MCF 10A (cell line): ENCODE measurements at regions not wholly inside any gene's neighbourhood (a gene's known extent, or its start where the extent isn't known, plus 50 kb on each side); places are given as distances from the start of the nearest gene placed in this dataset. TPM values are rescaled to one million over a fixed set of nuclear protein-coding genes. Genes with fewer than 3 reads are reported as not detected.
"Not testable (repeated sequence)": the region's sequence is repeated elsewhere in the genome, so short reads cannot be mapped to it uniquely, and the experiment has no call there.

Experiments
- BruUV-seq: library from RNA; stranded (reverse); fragments of 400-500 nt; replicated peaks from 2 replicates; lab custom pipeline; 2021; lab: Mats Ljungman, UMichigan
- CTCF ChIA-PET: fragments of 300-600 bp; sonication (Branson Sonifier 250); formaldehyde crosslinking; extraction: SDS; loops from one replicate; lab custom pipeline; 2021; ENCODE audit warnings: antibody characterized with exemption, inconsistent platforms; lab: Yijun Ruan, JAX
- POLR2A ChIA-PET: fragments of 300-600, 350-650 bp; sonication (Branson Sonifier 250); formaldehyde crosslinking; extraction: SDS; loops from one replicate; lab custom pipeline; 2020; ENCODE audit warnings: antibody characterized with exemption, inconsistent platforms; lab: Yijun Ruan, JAX
- DNase-seq: peaks from one replicate; pipeline ENCODE4 v3.0.0-alpha.2; 2018; ENCODE audit not compliant: unreplicated experiment
- H3K27ac Mint-ChIP-seq: one replicate; pipeline ENCODE4 v1.8.0; 2022; ENCODE audit warnings: mild to moderate bottlenecking, low read depth, mixed read lengths; ENCODE audit not compliant: unreplicated experiment
- H3K27me3 Mint-ChIP-seq: one replicate; pipeline ENCODE4 v1.8.0; 2022; ENCODE audit warnings: mixed read lengths; ENCODE audit not compliant: insufficient read depth, unreplicated experiment
- H3K36me3 Mint-ChIP-seq: one replicate; pipeline ENCODE4 v1.8.0; 2022; ENCODE audit warnings: mild to moderate bottlenecking, moderate library complexity, mixed read lengths; ENCODE audit not compliant: insufficient read depth, unreplicated experiment
- H3K4me1 Mint-ChIP-seq: one replicate; pipeline ENCODE4 v1.8.0; 2022; ENCODE audit warnings: mixed read lengths; ENCODE audit not compliant: insufficient read depth, unreplicated experiment
- H3K4me3 Mint-ChIP-seq: one replicate; pipeline ENCODE4 v1.8.0; 2022; ENCODE audit warnings: mild to moderate bottlenecking, moderate library complexity, mixed read lengths; ENCODE audit not compliant: unreplicated experiment
- H3K9me3 Mint-ChIP-seq: one replicate; pipeline ENCODE4 v1.8.0; 2022; ENCODE audit warnings: mixed read lengths; ENCODE audit not compliant: unreplicated experiment
- intact Hi-C: fragments of 100-400 bp; cut with micrococcal nuclease; formaldehyde crosslinking; loops from 2 replicates; pipeline ENCODE4 v1.14.1; 2022
- microRNA-seq: library from miRNA; unstranded; fragments of <30 nt; microRNA quantifications from one replicate; pipeline ENCODE4 v1.2.0, GENCODE V29; 2022

DNA sequence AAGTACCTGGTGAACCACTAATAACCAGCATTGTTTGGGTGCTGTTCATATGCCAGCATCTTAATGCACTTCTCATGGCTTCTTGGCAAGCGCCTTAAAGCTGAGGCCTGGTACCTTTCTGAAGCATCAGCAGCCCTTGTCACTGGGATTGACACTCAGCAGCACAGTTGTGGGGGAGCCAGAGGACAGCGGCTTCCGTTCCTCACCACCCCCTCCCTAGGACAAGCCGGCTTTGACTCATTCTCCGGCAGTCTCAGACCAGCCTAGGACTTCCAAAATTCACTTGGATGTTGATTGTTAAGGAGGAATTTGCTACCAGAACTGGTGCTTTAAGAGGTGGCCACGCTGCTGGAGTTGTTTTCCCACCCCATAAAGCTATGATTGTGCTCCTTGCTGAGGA, 64.7 kb upstream of the MTLN start:
- H3K9me3 Mint-ChIP-seq, POLR2A ChIA-PET, H3K27me3 Mint-ChIP-seq, BruUV-seq, DNase-seq, H3K4me3 Mint-ChIP-seq, H3K4me1 Mint-ChIP-seq, H3K36me3 Mint-ChIP-seq, CTCF ChIA-PET, intact Hi-C loops, H3K27ac Mint-ChIP-seq: not testable (repeated sequence)

DNA sequence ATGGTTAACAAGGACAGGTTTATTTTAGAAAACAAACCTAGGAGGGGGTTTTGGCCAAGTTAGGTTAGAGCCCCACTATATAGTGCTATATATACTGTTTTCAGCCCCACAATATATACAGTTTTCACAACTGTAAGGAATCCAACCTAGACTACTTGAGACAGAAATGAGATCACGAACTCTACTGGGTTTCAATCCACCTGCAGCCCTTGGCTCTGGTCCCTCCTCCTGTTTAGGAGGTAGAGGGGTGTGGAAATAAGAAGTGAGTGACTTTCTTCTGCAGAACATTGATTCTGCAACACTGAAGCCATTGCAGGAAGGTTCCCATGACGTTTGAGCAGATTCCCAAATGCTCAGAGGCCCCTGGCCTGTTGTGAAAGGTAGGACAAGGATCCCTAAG, 63.7 kb upstream of the MTLN start:
- H3K36me3 Mint-ChIP-seq, H3K9me3 Mint-ChIP-seq, CTCF ChIA-PET, H3K4me3 Mint-ChIP-seq, intact Hi-C loops, H3K27me3 Mint-ChIP-seq, BruUV-seq, POLR2A ChIA-PET, H3K4me1 Mint-ChIP-seq, DNase-seq, H3K27ac Mint-ChIP-seq: not testable (repeated sequence)

DNA sequence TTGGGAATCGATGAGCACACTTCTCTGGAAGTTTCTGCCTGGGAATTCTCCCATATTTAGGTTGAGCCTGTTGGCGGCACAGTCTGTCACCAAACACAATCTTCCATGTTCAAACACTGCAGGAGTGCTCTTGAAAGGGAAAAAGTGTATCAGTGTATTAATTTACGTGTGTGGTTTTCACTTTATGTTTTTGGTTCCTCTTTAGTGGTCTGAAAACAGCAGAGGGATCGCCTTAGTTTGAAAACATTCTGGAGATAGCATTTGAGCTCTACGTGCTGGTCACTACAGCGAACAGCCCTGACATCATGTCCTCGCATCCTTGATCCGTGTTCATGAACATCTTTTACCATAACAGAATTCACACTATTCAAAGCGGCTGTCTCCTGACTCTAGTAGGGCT, 57.3 kb upstream of the MTLN start:
- H3K4me1 Mint-ChIP-seq, BruUV-seq, H3K36me3 Mint-ChIP-seq, DNase-seq, H3K27ac Mint-ChIP-seq, intact Hi-C loops, POLR2A ChIA-PET, H3K4me3 Mint-ChIP-seq, CTCF ChIA-PET, H3K9me3 Mint-ChIP-seq, H3K27me3 Mint-ChIP-seq: not testable (repeated sequence)

DNA sequence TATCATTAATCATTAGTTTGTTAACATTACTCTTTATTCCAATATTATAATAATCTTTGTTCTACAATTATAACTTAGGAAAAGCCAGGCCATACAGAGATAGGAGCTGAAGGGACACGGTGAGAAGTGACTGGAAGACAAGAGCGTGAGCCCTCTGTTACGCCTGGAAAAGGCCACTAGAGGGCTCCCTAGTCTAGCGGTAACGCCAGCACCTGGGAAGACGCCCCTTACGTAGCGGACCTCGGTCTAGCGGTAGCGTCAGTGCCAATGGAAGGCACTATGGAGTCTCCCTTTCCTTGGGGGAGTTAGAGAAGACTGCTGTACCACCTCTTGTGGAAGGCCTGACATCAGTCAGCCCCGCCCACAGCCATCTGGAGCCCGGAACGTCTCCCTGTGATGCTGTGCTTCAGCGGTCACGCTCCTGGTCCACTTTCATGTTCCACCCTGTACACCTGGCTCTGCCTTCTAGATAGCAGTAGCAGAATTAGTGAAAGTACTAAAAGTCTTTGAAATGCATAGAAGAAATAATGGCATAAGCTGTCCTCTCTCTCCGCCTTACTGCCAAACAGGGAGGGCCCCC, 55.6 kb upstream of the MTLN start:
- CTCF ChIA-PET, H3K27me3 Mint-ChIP-seq, H3K27ac Mint-ChIP-seq, DNase-seq, BruUV-seq, intact Hi-C loops, H3K9me3 Mint-ChIP-seq, H3K36me3 Mint-ChIP-seq, H3K4me3 Mint-ChIP-seq, H3K4me1 Mint-ChIP-seq, POLR2A ChIA-PET: not testable (repeated sequence)

DNA sequence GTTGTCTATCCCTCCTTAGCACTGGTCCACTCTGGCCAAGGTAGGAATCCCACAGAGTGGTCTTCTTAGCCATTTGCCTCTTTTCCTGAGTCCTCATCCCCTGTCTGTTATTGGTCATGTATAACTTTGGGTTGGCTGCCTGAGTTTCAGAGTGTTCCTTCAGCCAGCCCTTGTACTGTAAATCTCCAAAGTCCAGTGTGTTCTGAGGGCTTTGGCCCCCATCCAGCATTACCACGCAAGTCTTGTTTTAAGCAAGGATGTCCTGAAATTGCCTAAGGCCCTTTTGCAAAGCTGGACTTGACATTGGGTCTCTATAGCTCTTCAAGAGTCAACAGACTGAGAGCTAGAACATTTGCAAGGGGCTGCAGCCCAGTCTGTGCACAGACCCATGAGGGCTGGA, 52.5 kb upstream of the MTLN start:
- intact Hi-C loops, H3K36me3 Mint-ChIP-seq, H3K27me3 Mint-ChIP-seq, H3K9me3 Mint-ChIP-seq, H3K4me3 Mint-ChIP-seq, H3K27ac Mint-ChIP-seq, POLR2A ChIA-PET, H3K4me1 Mint-ChIP-seq, BruUV-seq, CTCF ChIA-PET, DNase-seq: not testable (repeated sequence)

DNA sequence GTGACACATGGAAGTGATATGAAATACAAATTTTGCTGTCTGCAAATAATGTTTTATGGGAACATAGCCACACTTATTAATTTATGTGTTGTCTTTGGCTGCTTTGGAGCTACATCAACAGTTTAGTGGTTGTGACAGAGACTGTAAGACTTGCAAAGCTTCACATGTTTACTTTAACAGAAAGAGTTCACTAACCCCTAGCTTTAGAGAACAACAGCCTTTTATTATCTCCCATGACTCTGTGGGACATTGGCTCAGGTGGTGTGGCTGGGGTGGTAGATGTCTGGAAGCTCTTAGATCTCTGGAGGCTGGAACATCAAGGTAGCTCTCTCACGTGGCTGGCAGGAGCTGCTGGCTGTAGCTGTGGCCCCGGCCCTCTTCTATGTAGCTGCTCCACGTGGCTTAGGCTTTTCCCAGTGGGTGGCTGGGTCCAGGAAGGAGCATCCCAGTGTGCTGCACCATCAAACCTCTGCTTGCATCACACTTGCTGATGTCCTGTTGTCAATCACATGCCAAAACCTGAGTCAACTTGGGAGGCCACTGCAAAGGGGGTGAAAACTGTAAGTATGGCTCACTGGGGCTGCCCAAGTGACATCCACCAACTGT, 51.8 kb upstream of the MTLN start:
- H3K4me1 Mint-ChIP-seq, H3K27ac Mint-ChIP-seq, CTCF ChIA-PET, POLR2A ChIA-PET, H3K4me3 Mint-ChIP-seq, BruUV-seq, DNase-seq, H3K9me3 Mint-ChIP-seq, H3K27me3 Mint-ChIP-seq, intact Hi-C loops, H3K36me3 Mint-ChIP-seq: not testable (repeated sequence)

DNA sequence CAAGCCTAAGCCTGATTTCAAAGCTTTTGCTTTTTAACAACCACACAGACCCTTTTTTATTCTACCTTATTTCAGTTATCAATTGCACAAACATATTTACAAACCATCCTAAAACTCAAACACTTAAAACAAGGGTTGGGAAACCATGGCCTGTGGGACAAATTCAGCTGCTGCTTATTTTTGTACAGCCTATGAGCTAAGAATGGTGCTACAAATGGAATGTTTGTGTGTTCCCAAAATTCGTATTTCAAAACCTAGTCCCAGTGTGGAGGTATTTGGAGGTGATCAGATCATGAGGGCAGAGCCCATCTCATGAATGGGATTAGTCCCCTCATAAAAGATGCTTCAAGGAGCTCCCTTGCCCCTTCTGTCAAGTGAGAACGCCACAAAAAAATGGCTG, 51.1 kb upstream of the MTLN start:
- H3K9me3 Mint-ChIP-seq, intact Hi-C loops, BruUV-seq, CTCF ChIA-PET, H3K4me3 Mint-ChIP-seq, POLR2A ChIA-PET, H3K27ac Mint-ChIP-seq, DNase-seq, H3K36me3 Mint-ChIP-seq, H3K4me1 Mint-ChIP-seq, H3K27me3 Mint-ChIP-seq: not testable (repeated sequence)

Small RNA genes lying in the stretch of these regions (microRNA-seq; reads per million reads assigned to microRNA genes)
- gene MIR4436B2, result not detected
